ENCODE measurements at regions not wholly inside any gene's neighbourhood (a gene's known extent, or its start where the extent isn't known, plus 50 kb on each side); places are given as distances from the start of the nearest gene placed in this dataset.

GRCh38 chr7:25923741-25924460, 228.1 kb upstream of the NFE2L3 start:
- H3K27me3 ChIP-seq (replicated peaks; ENCODE audit: control insufficient read depth, insufficient read depth, low read length) = no peaks in the 10 kb centered on the region
- TF ChIP-seq CTCF (IDR thresholded peaks at IDR 0.05; ENCODE audit: insufficient read depth, low read length, poor library complexity, severe bottlenecking) = no peak
- no peak for DNase-seq (ENCODE audit: extremely low read depth, insufficient read length)

GRCh38 chr7:25926009-25926408, 226.0 kb upstream of the NFE2L3 start:
- Histone ChIP-seq H3K27me3 (replicated peaks; ENCODE audit: control insufficient read depth, insufficient read depth, low read length) (no peaks in the 10 kb centered on the region), H3K4me3 (replicated peaks; ENCODE audit: low read depth, low read length) (no peak overlapping the region), H3K36me3 (ENCODE audit: control insufficient read depth, insufficient read depth, low read length) (no peaks in the 10 kb centered on the region)
- no peak for DNase-seq (ENCODE audit: extremely low read depth, insufficient read length)
- no peak for TF ChIP-seq CTCF (IDR thresholded peaks at IDR 0.05; ENCODE audit: insufficient read depth, low read length, poor library complexity, severe bottlenecking)

More at GRCh38 chr7:25923741-25924460, 228.1 kb upstream of the NFE2L3 start:
- H3K4me3 ChIP-seq (replicated peaks; ENCODE audit: low read depth, low read length) = no peak overlapping the region
- H3K36me3 ChIP-seq (ENCODE audit: control insufficient read depth, insufficient read depth, low read length) = no peaks in the 10 kb centered on the region

GRCh38 chr7:25926451-25926850, 225.5 kb upstream of the NFE2L3 start:
- Histone ChIP-seq H3K36me3 (ENCODE audit: control insufficient read depth, insufficient read depth, low read length) (no peaks in the 10 kb centered on the region), H3K27me3 (replicated peaks; ENCODE audit: control insufficient read depth, insufficient read depth, low read length) (no peaks in the 10 kb centered on the region), H3K4me3 (replicated peaks; ENCODE audit: low read depth, low read length) (no peak overlapping the region)
- no peak for DNase-seq (ENCODE audit: extremely low read depth, insufficient read length)
- no peak for TF ChIP-seq CTCF (IDR thresholded peaks at IDR 0.05; ENCODE audit: insufficient read depth, low read length, poor library complexity, severe bottlenecking)

GRCh38 chr7:25926891-25927625, 224.9 kb upstream of the NFE2L3 start:
- no peaks in the 10 kb centered on the region for H3K36me3 ChIP-seq (ENCODE audit: control insufficient read depth, insufficient read depth, low read length)
- no peaks in the 10 kb centered on the region for H3K27me3 ChIP-seq (replicated peaks; ENCODE audit: control insufficient read depth, insufficient read depth, low read length)
- DNase-seq (ENCODE audit: extremely low read depth, insufficient read length) = no peak
- TF ChIP-seq CTCF (IDR thresholded peaks at IDR 0.05; ENCODE audit: insufficient read depth, low read length, poor library complexity, severe bottlenecking) = no peak
- no peak overlapping the region for H3K4me3 ChIP-seq (replicated peaks; ENCODE audit: low read depth, low read length)

GRCh38 chr7:25927626-25927978, 224.4 kb upstream of the NFE2L3 start:
- no peaks in the 10 kb centered on the region for H3K36me3 ChIP-seq (ENCODE audit: control insufficient read depth, insufficient read depth, low read length)
- H3K27me3 ChIP-seq (replicated peaks; ENCODE audit: control insufficient read depth, insufficient read depth, low read length) = no peaks in the 10 kb centered on the region
- no peak for TF ChIP-seq CTCF (IDR thresholded peaks at IDR 0.05; ENCODE audit: insufficient read depth, low read length, poor library complexity, severe bottlenecking)
- DNase-seq (ENCODE audit: extremely low read depth, insufficient read length) = no peak
- H3K4me3 ChIP-seq (replicated peaks; ENCODE audit: low read depth, low read length) = no peak overlapping the region

All from GM06990 (cell line).